ENCODE measurements at regions not wholly inside any gene's neighbourhood (a gene's known extent, or its start where the extent isn't known, plus 50 kb on each side); places are given as distances from the start of the nearest gene placed in this dataset.

- no peak for TF ChIP-seq CSRNP3 (CRISPR knock-in tag; IDR thresholded peaks at IDR 0.05)
- TF ChIP-seq TOX (CRISPR knock-in tag; IDR thresholded peaks at IDR 0.05; ENCODE audit: borderline replicate concordance), result no peak
- no peak for TF ChIP-seq PPARA (CRISPR knock-in tag; IDR thresholded peaks at IDR 0.05; ENCODE audit: borderline replicate concordance)
- TF ChIP-seq ARNTL (CRISPR knock-in tag; IDR thresholded peaks at IDR 0.05; ENCODE audit: borderline replicate concordance, low read depth), result no peak
- TF ChIP-seq TCF4 (CRISPR knock-in tag; IDR thresholded peaks at IDR 0.05; ENCODE audit: borderline replicate concordance), result no peak
- TF ChIP-seq ZNF8 (CRISPR knock-in tag; IDR thresholded peaks at IDR 0.05), result no peak
- no peak for TF ChIP-seq ZFP30 (CRISPR knock-in tag; IDR thresholded peaks at IDR 0.05)
- no peak for TF ChIP-seq ZFP3 (CRISPR knock-in tag; IDR thresholded peaks at IDR 0.05)
- TF ChIP-seq PATZ1 (CRISPR knock-in tag; IDR thresholded peaks at IDR 0.05; ENCODE audit: borderline replicate concordance), result no peak
- no peak for TF ChIP-seq RARB (CRISPR knock-in tag; IDR thresholded peaks at IDR 0.05)
- TF ChIP-seq ZNF565 (CRISPR knock-in tag; conservative IDR thresholded peaks at IDR 0.05; ENCODE audit: low read depth), result no peak
- TF ChIP-seq CSDC2 (CRISPR knock-in tag; IDR thresholded peaks at IDR 0.05), result no peak
- no peak for TF ChIP-seq SNAI2 (CRISPR knock-in tag; IDR thresholded peaks at IDR 0.05)
- TF ChIP-seq OSR1 (CRISPR knock-in tag; IDR thresholded peaks at IDR 0.05), result no peak
- TF ChIP-seq ZNF70 (CRISPR knock-in tag; IDR thresholded peaks at IDR 0.05), result no peak
- TF ChIP-seq TSHZ2 (CRISPR knock-in tag; IDR thresholded peaks at IDR 0.05), result no peak
- TF ChIP-seq POU6F1 (CRISPR knock-in tag; IDR thresholded peaks at IDR 0.05; ENCODE audit: borderline replicate concordance, low read depth), result no peak
- TF ChIP-seq BACH2 (CRISPR knock-in tag; IDR thresholded peaks at IDR 0.05; ENCODE audit: borderline replicate concordance), result no peak
- no peak for TF ChIP-seq CREB5 (CRISPR knock-in tag; IDR thresholded peaks at IDR 0.05; ENCODE audit: low read depth)
- ATAC-seq, result no peak
Measured at GRCh38 chr2:116645155-116645554, 1169.3 kb upstream of the DDX18 start.

- no peak for ATAC-seq
- no peak for TF ChIP-seq ZC3H10 (CRISPR knock-in tag; IDR thresholded peaks at IDR 0.05)
- TF ChIP-seq TCF4 (CRISPR knock-in tag; IDR thresholded peaks at IDR 0.05; ENCODE audit: borderline replicate concordance), result no peak
- no peak for TF ChIP-seq ZNF8 (CRISPR knock-in tag; IDR thresholded peaks at IDR 0.05)
- no peak for TF ChIP-seq CREB5 (CRISPR knock-in tag; IDR thresholded peaks at IDR 0.05; ENCODE audit: low read depth)
- TF ChIP-seq PPARA (CRISPR knock-in tag; IDR thresholded peaks at IDR 0.05; ENCODE audit: borderline replicate concordance), result no peak
- no peak for TF ChIP-seq CSDC2 (CRISPR knock-in tag; IDR thresholded peaks at IDR 0.05)
- TF ChIP-seq GLIS3 (CRISPR knock-in tag; IDR thresholded peaks at IDR 0.05), result no peak
- TF ChIP-seq TOX (CRISPR knock-in tag; IDR thresholded peaks at IDR 0.05; ENCODE audit: borderline replicate concordance), result no peak
- no peak for TF ChIP-seq ESRRG (CRISPR knock-in tag; IDR thresholded peaks at IDR 0.05)
- no peak for TF ChIP-seq BACH2 (CRISPR knock-in tag; IDR thresholded peaks at IDR 0.05; ENCODE audit: borderline replicate concordance)
Measured at GRCh38 chr2:116668691-116669090, 1145.8 kb upstream of the DDX18 start.
